K562 (cell line): ENCODE measurements at regions not wholly inside any gene's neighbourhood (a gene's known extent, or its start where the extent isn't known, plus 50 kb on each side); places are given as distances from the start of the nearest gene placed in this dataset.

Experiments
- BHLHE40 ChIP-seq: IDR thresholded peaks from 2 replicates; pipeline ENCODE4 v1.6.1; 2011; ENCODE audit warnings: low read length, improper control_type of control experiment
- SIN3A ChIP-seq, 2 experiments: fragments of 150-350 bp in 1 of 2; IDR thresholded peaks; 2 replicates each; pipeline ENCODE4 v1.6.1; 2011 to 2016; ENCODE audit warnings: borderline replicate concordance in 2 of 2, low read depth in 2 of 2, low read length in 2 of 2, mild to moderate bottlenecking in 2 of 2, moderate library complexity in 2 of 2; ENCODE audit not compliant: control insufficient read depth in 1 of 2
- U2AF2 ChIP-seq: fragments of 200-400 bp; formaldehyde crosslinking; optimal IDR thresholded peaks from 2 replicates; pipeline ENCODE3; 2017; ENCODE audit warnings: low read depth, mild to moderate bottlenecking, low read length
- ZC3H11A ChIP-seq: IDR thresholded peaks from 2 replicates; pipeline ENCODE4 v1.6.1; 2012; ENCODE audit warnings: low read depth, low read length, improper control_type of control experiment
- ZNF253 ChIP-seq: fragments of 250-450 bp; sonication (Bioruptor Pico); conservative IDR thresholded peaks from 2 replicates; pipeline ENCODE4 v1.6.1; 2021; ENCODE audit warnings: mild to moderate bottlenecking
- TF ChIP-seq, protein P1 (sequence below): fragments of 450-650 bp; IDR thresholded peaks from 2 replicates; pipeline ENCODE4 v1.6.1; 2017; ENCODE audit warnings: mild to moderate bottlenecking, moderate library complexity

DNA sequence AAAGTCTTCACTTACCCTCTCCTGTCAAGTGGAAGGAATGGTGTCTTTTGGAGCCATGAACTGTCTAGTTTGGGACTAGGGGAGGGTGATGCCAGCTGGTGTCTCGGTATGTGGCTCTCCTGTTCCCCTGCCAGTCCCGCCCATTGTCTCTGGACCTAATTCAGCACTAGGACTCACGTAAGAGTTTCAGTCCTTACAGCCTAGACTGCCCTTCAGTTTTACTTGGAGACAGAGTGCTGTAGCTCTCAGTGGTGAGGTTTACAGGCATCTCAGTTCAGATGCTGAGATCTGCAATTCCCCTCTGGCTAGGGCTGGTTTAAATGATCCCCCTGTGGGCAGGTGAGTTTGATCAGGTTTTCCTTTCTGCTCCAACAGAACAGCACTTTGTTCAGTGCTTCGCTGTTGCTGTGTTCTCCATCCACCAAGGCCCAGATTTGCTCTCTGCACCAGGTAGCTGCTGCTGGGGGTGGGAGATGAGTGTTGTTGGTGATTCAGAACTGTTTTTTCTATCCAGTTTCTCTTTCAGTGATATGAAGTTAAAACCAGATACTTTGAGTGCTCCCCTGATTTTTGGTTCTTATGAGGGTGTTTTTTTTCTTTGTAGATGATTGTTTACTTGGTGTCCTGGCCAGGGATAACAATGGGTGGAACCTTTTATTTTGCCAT is 198.3 kb upstream of the RNPC3 start:
- no peak for TF ChIP-seq SIN3A (IDR thresholded peaks at IDR 0.05; ENCODE audit: borderline replicate concordance in 2 of 2, control insufficient read depth in 1 of 2, low read depth in 2 of 2, low read length in 2 of 2)
- no peak for TF ChIP-seq ZC3H11A
- no peak for TF ChIP-seq ZNF253 (CRISPR knock-in tag)
- TF ChIP-seq BHLHE40 = no peak
- TF ChIP-seq, protein P1, sequence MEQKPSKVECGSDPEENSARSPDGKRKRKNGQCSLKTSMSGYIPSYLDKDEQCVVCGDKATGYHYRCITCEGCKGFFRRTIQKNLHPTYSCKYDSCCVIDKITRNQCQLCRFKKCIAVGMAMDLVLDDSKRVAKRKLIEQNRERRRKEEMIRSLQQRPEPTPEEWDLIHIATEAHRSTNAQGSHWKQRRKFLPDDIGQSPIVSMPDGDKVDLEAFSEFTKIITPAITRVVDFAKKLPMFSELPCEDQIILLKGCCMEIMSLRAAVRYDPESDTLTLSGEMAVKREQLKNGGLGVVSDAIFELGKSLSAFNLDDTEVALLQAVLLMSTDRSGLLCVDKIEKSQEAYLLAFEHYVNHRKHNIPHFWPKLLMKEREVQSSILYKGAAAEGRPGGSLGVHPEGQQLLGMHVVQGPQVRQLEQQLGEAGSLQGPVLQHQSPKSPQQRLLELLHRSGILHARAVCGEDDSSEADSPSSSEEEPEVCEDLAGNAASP = no peak
- TF ChIP-seq U2AF2 = no peak
